ENCODE measurements at regions not wholly inside any gene's neighbourhood (a gene's known extent, or its start where the extent isn't known, plus 50 kb on each side); places are given as distances from the start of the nearest gene placed in this dataset.

- TF ChIP-seq POLR2A (IDR thresholded peaks at IDR 0.05), result no peak
- TF ChIP-seq CTCF (IDR thresholded peaks at IDR 0.05), result no peak
Measured at GRCh38 chr7:131032786-131033185, 294.9 kb upstream of the MKLN1 start.
